BE2C (cell line): ENCODE measurements at regions not wholly inside any gene's neighbourhood (a gene's known extent, or its start where the extent isn't known, plus 50 kb on each side); places are given as distances from the start of the nearest gene placed in this dataset.

Experiments
- DNase-seq: peaks from one replicate; pipeline ENCODE4 v3.0.0-alpha.2; 2020
- H3K27me3 ChIP-seq: fragments of 250-450 bp; sonication (Bioruptor Pico); 2 replicates; pipeline ENCODE4 v1.5.1; 2020; ENCODE audit warnings: mild to moderate bottlenecking
- H3K36me3 ChIP-seq: fragments of 250-450 bp; sonication (Bioruptor Pico); 2 replicates; pipeline ENCODE4 v1.5.1; 2020; ENCODE audit warnings: mild to moderate bottlenecking
- H3K4me1 ChIP-seq: fragments of 250-450 bp; sonication (Bioruptor Pico); 2 replicates; pipeline ENCODE4 v1.5.1; 2020
- H3K4me3 ChIP-seq: 2 replicates; pipeline ENCODE4 v1.5.1; 2011; ENCODE audit warnings: low read depth, low read length
- H3K9me3 ChIP-seq: fragments of 250-450 bp; sonication (Bioruptor Pico); 2 replicates; pipeline ENCODE4 v1.5.1; 2020
- CTCF ChIP-seq: IDR thresholded peaks from 2 replicates; pipeline ENCODE4 v1.5.1; 2012; ENCODE audit warnings: mild to moderate bottlenecking, low read depth, low read length

- Histone ChIP-seq H3K27me3 (no peaks in the 10 kb centered on the region), H3K4me1 (no peaks in the 10 kb centered on the region), H3K4me3 (no peak overlapping the region), H3K36me3 (no peaks in the 10 kb centered on the region), H3K9me3 (no peaks in the 10 kb centered on the region)
- no peak for DNase-seq
- no peak for TF ChIP-seq CTCF
These were observed 332.2 kb upstream of the RSPO3 start for GRCh38 chr6:126786262-126786661.

- Histone ChIP-seq H3K4me3 (no peak overlapping the region), H3K36me3 (no peaks in the 10 kb centered on the region), H3K27me3 (no peaks in the 10 kb centered on the region), H3K4me1 (no peaks in the 10 kb centered on the region), H3K9me3 (no peaks in the 10 kb centered on the region)
- DNase-seq = no peak
- no peak for TF ChIP-seq CTCF
These were observed 330.8 kb upstream of the RSPO3 start for GRCh38 chr6:126787635-126788034.

GRCh38 chr6:126788861-126789365 lies 329.6 kb upstream of the RSPO3 start:
- Histone ChIP-seq H3K4me1 (no peaks in the 10 kb centered on the region), H3K4me3 (no peak overlapping the region), H3K27me3 (no peaks in the 10 kb centered on the region), H3K9me3 (no peaks in the 10 kb centered on the region), H3K36me3 (no peaks in the 10 kb centered on the region)
- no peak for TF ChIP-seq CTCF
- no peak for DNase-seq

- Histone ChIP-seq H3K9me3 (no peaks in the 10 kb centered on the region), H3K36me3 (no peaks in the 10 kb centered on the region), H3K4me1 (no peaks in the 10 kb centered on the region), H3K27me3 (no peaks in the 10 kb centered on the region), H3K4me3 (no peak overlapping the region)
- TF ChIP-seq CTCF = no peak
- DNase-seq = no peak
These were observed 326.0 kb upstream of the RSPO3 start for GRCh38 chr6:126792340-126793085.

- no peak overlapping the region for H3K4me3 ChIP-seq
- no peaks in the 10 kb centered on the region for H3K36me3 ChIP-seq
- no peak for DNase-seq
- no peaks in the 10 kb centered on the region for H3K27me3 ChIP-seq
- H3K9me3 ChIP-seq = no peaks in the 10 kb centered on the region
- no peaks in the 10 kb centered on the region for H3K4me1 ChIP-seq
- TF ChIP-seq CTCF = no peak
These were observed 323.3 kb upstream of the RSPO3 start for GRCh38 chr6:126795161-126795560.

GRCh38 chr6:126797981-126798380 lies 320.5 kb upstream of the RSPO3 start:
- Histone ChIP-seq H3K36me3 (no peaks in the 10 kb centered on the region), H3K4me1 (no peaks in the 10 kb centered on the region), H3K27me3 (0 out of 2 replicates have a peak, but pooled peaks cover 2% of the 10 kb centered on the region), H3K4me3 (no peak overlapping the region), H3K9me3 (no peaks in the 10 kb centered on the region)
- TF ChIP-seq CTCF = no peak
- DNase-seq = no peak
